ENCODE measurements at regions not wholly inside any gene's neighbourhood (a gene's known extent, or its start where the extent isn't known, plus 50 kb on each side); places are given as distances from the start of the nearest gene placed in this dataset.

GRCh38 chr18:24685254-24685959 is 225.0 kb downstream of the HRH4 start:
- Mint-ChIP-seq H3K4me3 (no peak overlapping the region), H3K27me3 (ENCODE audit: low read depth) (peaks cover 4% of the 10 kb centered on the region), H3K9me3 (peaks cover 5% of the 10 kb centered on the region), H3K36me3 (ENCODE audit: insufficient read depth) (no peaks in the 10 kb centered on the region), H3K4me1 (ENCODE audit: low read depth) (no peaks in the 10 kb centered on the region)
- ATAC-seq (no peak), DNase-seq (no peak)

GRCh38 chr18:24695168-24695567 is 234.7 kb downstream of the HRH4 start:
- peaks cover 9% of the 10 kb centered on the region for H3K9me3 Mint-ChIP-seq
- no peak for DNase-seq

DNA sequence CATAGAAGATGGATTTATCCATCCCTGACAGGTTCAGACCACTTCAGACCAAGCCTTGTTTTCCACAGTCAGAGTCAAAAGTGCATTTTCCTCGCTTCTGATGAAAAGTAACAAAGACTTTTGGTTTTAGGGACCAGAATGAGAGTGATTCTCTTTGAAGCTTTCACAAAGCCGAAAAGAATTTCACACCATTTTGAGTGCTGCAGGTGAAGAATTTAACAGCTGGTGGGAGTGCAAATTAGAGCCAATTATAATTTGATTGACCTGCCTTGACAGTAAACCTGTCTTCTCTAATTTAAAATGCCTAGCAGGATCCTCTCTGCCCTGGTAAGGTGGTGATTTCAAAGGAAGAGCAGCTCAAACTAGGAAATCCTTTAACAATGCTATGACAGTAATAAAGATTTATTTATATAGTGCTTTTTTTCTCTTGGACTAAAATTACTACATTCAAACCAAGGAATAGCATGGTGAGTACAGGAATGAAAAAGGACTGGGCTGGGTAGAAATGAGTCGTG is 241.6 kb downstream of the HRH4 start:
- H3K4me1 Mint-ChIP-seq (ENCODE audit: low read depth), result no peaks in the 10 kb centered on the region

More at GRCh38 chr18:24695168-24695567, 234.7 kb downstream of the HRH4 start:
- no peaks in the 10 kb centered on the region for H3K4me1 Mint-ChIP-seq (ENCODE audit: low read depth)
- H3K4me3 Mint-ChIP-seq, result no peak overlapping the region
- no peaks in the 10 kb centered on the region for H3K36me3 Mint-ChIP-seq (ENCODE audit: insufficient read depth)
- peaks cover 15% of the 10 kb centered on the region for H3K27me3 Mint-ChIP-seq (ENCODE audit: low read depth)
- no peak for ATAC-seq

GRCh38 chr18:24703316-24703715 is 242.9 kb downstream of the HRH4 start:
- Mint-ChIP-seq H3K9me3 (peaks cover 5% of the 10 kb centered on the region), H3K27me3 (ENCODE audit: low read depth) (peaks cover 24% of the 10 kb centered on the region), H3K36me3 (ENCODE audit: insufficient read depth) (no peaks in the 10 kb centered on the region), H3K4me3 (no peak overlapping the region), H3K4me1 (ENCODE audit: low read depth) (no peaks in the 10 kb centered on the region)
- DNase-seq, result no peak
- no peak for ATAC-seq

More for the DNA sequence above, 241.6 kb downstream of the HRH4 start:
- Mint-ChIP-seq H3K9me3 (peaks cover 5% of the 10 kb centered on the region), H3K36me3 (ENCODE audit: insufficient read depth) (no peaks in the 10 kb centered on the region), H3K27me3 (ENCODE audit: low read depth) (peaks cover 26% of the 10 kb centered on the region), H3K4me3 (no peak overlapping the region)
- DNase-seq (no peak), ATAC-seq (no peak)

DNA sequence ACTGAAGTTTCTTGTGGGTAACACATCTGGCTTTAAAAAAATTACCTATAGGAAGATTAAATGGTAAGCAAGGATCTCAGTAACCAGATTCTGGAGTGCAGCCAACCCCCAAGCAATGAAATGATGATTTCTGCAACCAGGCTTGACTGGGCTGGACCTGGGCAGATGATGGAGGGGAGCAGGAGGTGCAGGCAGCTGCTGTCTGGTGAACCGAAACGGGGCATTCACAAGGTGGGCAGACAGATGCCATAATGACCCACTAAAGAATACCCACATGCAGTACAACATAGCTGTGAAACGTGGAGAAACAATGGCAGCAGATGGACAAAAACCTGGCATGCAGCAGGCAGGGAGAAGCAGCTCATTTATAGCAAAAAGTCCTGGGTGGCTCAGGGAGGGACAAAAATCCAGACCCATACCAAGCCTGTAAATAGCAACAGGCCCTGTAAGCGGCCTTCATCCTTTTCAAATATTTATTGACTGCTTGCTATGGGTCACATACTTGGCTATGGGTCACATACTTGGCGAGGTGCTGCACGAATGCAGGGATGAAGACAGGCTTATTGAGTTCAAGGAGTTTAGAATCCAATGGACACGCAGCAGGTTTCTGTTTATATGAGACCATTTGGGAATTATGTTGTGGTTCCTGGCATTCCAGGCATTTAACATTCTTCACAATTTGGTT is 244.7 kb downstream of the HRH4 start:
- DNase-seq, result no peak
- no peak for ATAC-seq
- peaks cover 5% of the 10 kb centered on the region for H3K9me3 Mint-ChIP-seq
- peaks cover 19% of the 10 kb centered on the region for H3K27me3 Mint-ChIP-seq (ENCODE audit: low read depth)
- H3K4me1 Mint-ChIP-seq (ENCODE audit: low read depth), result no peaks in the 10 kb centered on the region
- H3K36me3 Mint-ChIP-seq (ENCODE audit: insufficient read depth), result no peaks in the 10 kb centered on the region
- no peak overlapping the region for H3K4me3 Mint-ChIP-seq

DNA sequence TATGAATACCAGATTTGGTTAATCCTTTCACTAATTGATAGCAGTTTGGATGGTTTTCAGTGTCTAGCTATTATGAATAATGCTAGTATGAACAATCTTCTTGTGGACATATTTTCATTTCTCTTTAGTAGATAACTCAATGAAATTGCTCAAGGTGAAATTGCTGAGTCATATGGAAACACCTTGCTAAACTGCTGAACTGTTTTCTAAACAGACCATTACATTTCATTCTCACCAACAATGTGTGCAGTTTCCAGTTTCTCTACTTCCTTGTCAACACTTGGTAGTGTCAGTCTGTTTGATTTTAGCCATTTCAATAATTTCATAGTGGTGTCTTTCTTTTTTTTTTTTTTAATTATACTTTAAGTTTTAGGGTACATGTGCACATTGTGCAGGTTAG is 250.0 kb downstream of the HRH4 start:
- no peak overlapping the region for H3K4me3 Mint-ChIP-seq
- H3K27me3 Mint-ChIP-seq (ENCODE audit: low read depth), result peaks cover 4% of the 10 kb centered on the region
- H3K36me3 Mint-ChIP-seq (ENCODE audit: insufficient read depth), result no peaks in the 10 kb centered on the region
- DNase-seq (no peak), ATAC-seq (no peak)
- H3K4me1 Mint-ChIP-seq (ENCODE audit: low read depth), result no peaks in the 10 kb centered on the region
- no peaks in the 10 kb centered on the region for H3K9me3 Mint-ChIP-seq

DNA sequence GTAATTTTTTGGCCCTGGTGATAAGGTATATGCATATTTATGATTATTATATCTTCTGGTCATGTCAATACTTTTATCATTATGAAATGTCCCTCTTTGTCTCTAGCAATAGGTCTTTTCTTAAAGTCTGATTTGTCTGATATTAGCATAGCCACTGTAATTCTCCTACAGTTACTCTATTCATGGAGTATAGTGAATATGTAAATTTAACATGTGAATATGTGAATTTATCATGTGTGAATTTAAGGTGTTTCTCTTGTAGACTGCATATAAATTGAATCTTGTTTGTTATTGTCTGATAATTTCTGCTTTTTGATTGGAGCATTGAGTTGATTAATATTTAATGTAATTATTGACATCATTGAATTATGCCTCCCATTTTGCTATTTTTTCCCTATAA is 259.4 kb downstream of the HRH4 start:
- H3K4me1 Mint-ChIP-seq (ENCODE audit: low read depth), result no peaks in the 10 kb centered on the region
- peaks cover 14% of the 10 kb centered on the region for H3K27me3 Mint-ChIP-seq (ENCODE audit: low read depth)
- no peaks in the 10 kb centered on the region for H3K9me3 Mint-ChIP-seq
- no peak for DNase-seq
- no peak overlapping the region for H3K4me3 Mint-ChIP-seq
- H3K36me3 Mint-ChIP-seq (ENCODE audit: insufficient read depth), result no peaks in the 10 kb centered on the region
- no peak for ATAC-seq

DNA sequence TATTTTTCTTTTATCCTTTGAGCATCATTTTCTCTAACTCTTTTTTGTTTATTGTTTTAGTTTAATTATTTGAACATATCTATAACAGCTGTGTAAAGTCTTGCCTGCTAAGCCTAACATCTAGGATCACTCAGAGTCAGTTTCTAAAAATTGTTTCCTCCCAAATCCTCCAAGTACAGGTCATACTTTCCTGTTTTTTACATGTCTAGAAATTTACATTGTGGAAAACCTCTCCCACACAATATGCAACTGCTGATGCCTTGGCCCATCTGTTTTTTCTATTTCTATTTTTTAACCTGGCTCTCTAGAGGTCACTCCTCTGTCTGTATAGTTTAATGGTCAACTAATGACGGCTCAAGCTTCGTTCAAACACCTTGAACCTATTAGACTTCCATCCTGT is 261.0 kb downstream of the HRH4 start:
- DNase-seq (no peak), ATAC-seq (no peak)
- H3K4me1 Mint-ChIP-seq (ENCODE audit: low read depth), result no peaks in the 10 kb centered on the region
- H3K9me3 Mint-ChIP-seq, result no peaks in the 10 kb centered on the region
- no peaks in the 10 kb centered on the region for H3K36me3 Mint-ChIP-seq (ENCODE audit: insufficient read depth)
- H3K27me3 Mint-ChIP-seq (ENCODE audit: low read depth), result peaks cover 14% of the 10 kb centered on the region
- no peak overlapping the region for H3K4me3 Mint-ChIP-seq

DNA sequence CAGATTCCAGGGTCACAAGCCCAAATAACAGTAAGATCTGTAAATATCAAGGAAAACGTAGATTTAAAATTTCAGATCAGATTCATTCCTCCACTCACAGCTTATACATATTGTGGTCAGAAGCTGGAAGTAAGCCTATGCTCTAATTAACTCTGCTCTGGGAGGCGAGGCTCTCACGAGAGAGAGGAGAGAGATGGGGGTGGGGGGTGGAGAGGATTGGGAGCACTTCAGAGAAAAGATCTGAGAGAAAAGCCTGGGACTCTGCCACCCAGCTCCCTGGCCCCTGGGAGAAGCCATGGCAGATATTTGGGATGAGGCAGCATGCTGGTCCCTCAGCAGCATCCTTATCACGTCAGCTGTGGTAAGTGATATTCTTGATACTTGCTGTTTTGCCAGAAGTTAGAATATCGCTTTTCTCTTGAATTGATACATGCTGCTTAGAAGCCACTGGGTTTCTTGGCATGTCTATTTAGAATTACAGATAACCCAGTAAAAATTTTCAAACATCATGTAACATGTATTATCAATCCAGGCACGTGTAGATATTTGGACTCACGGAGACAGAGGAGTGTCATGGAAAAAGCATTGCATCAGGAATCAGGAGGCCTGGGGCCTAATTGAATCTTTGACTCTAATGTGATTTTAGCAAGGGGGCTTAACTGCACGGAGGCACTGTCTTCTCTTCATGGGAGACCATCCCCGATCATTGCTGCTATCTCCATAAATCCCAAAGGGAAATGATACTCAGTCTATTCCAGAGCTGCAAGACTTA is 265.4 kb downstream of the HRH4 start:
- H3K4me3 Mint-ChIP-seq, result no peak overlapping the region
- ATAC-seq (no peak), DNase-seq (no peak)
- H3K4me1 Mint-ChIP-seq (ENCODE audit: low read depth), result no peaks in the 10 kb centered on the region
- peaks cover 18% of the 10 kb centered on the region for H3K27me3 Mint-ChIP-seq (ENCODE audit: low read depth)
- no peaks in the 10 kb centered on the region for H3K36me3 Mint-ChIP-seq (ENCODE audit: insufficient read depth)
- H3K9me3 Mint-ChIP-seq, result no peaks in the 10 kb centered on the region

GRCh38 chr18:24726727-24727492 is 266.5 kb downstream of the HRH4 start:
- H3K9me3 Mint-ChIP-seq, result no peaks in the 10 kb centered on the region
- no peaks in the 10 kb centered on the region for H3K36me3 Mint-ChIP-seq (ENCODE audit: insufficient read depth)
- H3K4me1 Mint-ChIP-seq (ENCODE audit: low read depth), result no peaks in the 10 kb centered on the region

DNA sequence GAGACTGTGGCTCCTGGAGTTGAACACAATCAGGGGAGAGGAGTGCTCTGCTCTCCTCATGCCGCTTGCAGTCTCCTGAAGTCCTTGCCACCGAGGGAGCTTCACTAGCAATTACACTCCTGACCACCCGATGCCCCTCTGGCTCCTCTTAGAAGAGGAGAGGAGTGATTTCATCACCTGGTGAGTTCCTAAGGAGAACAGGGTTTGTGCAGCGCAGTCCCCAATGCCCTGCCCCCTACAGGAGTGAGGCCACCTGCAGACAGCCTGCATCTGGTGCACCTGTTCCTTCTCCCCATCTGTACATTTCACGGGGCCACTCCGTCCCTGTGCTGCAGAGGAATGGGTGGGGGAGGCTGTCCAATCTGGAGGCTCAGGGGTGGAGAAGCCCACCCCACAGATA is 267.2 kb downstream of the HRH4 start:
- Mint-ChIP-seq H3K4me3 (no peak overlapping the region), H3K4me1 (ENCODE audit: low read depth) (no peaks in the 10 kb centered on the region), H3K36me3 (ENCODE audit: insufficient read depth) (no peaks in the 10 kb centered on the region), H3K9me3 (no peaks in the 10 kb centered on the region), H3K27me3 (ENCODE audit: low read depth) (peaks cover 14% of the 10 kb centered on the region)
- DNase-seq, result no peak
- no peak for ATAC-seq

More at GRCh38 chr18:24726727-24727492, 266.5 kb downstream of the HRH4 start:
- H3K4me3 Mint-ChIP-seq, result no peak overlapping the region
- peaks cover 14% of the 10 kb centered on the region for H3K27me3 Mint-ChIP-seq (ENCODE audit: low read depth)
- peak; percentile 24 for DNase-seq
- ATAC-seq, result no peak

GRCh38 chr18:24731158-24731557 is 270.7 kb downstream of the HRH4 start:
- DNase-seq, result no peak
- H3K4me3 Mint-ChIP-seq, result no peak overlapping the region
- peaks cover 10% of the 10 kb centered on the region for H3K27me3 Mint-ChIP-seq (ENCODE audit: low read depth)

GRCh38 chr18:24731981-24732380 is 271.5 kb downstream of the HRH4 start:
- DNase-seq (no peak), ATAC-seq (no peak)
- H3K27me3 Mint-ChIP-seq (ENCODE audit: low read depth), result peaks cover 10% of the 10 kb centered on the region
- no peak overlapping the region for H3K4me3 Mint-ChIP-seq
- H3K36me3 Mint-ChIP-seq (ENCODE audit: insufficient read depth), result no peaks in the 10 kb centered on the region
- H3K9me3 Mint-ChIP-seq, result no peaks in the 10 kb centered on the region
- no peaks in the 10 kb centered on the region for H3K4me1 Mint-ChIP-seq (ENCODE audit: low read depth)

More at GRCh38 chr18:24731158-24731557, 270.7 kb downstream of the HRH4 start:
- Mint-ChIP-seq H3K4me1 (ENCODE audit: low read depth) (no peaks in the 10 kb centered on the region), H3K36me3 (ENCODE audit: insufficient read depth) (no peaks in the 10 kb centered on the region), H3K9me3 (no peaks in the 10 kb centered on the region)
- no peak for ATAC-seq

DNA sequence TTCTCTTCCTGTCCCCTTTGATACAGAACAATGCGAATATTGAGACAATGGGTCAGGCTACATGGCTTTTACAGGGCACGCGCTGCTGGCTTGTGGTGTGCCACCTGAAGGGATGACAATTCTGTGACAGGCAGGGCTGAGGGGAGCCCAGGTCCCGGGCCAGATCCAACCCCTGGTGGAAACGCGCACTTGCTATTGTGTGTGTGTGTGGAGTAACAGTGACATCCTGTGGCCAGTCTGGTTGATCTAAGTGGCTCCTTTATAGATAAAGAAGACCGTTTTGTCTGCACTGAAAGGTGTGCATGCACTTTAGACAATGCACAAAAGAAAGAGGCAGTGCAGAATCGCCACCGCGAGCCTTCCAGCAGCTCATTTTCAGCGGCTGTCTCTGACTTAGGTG is 273.6 kb downstream of the HRH4 start:
- no peak for ATAC-seq

More for the DNA sequence above, 273.6 kb downstream of the HRH4 start:
- no peak for DNase-seq
- H3K9me3 Mint-ChIP-seq, result no peaks in the 10 kb centered on the region
- H3K36me3 Mint-ChIP-seq (ENCODE audit: insufficient read depth), result no peaks in the 10 kb centered on the region
- H3K4me1 Mint-ChIP-seq (ENCODE audit: low read depth), result no peaks in the 10 kb centered on the region
- no peak overlapping the region for H3K4me3 Mint-ChIP-seq
- H3K27me3 Mint-ChIP-seq (ENCODE audit: low read depth), result peaks cover 5% of the 10 kb centered on the region

All from activated T-cell treated with anti-CD3 and anti-CD28 coated beads, Interleukin-2, amount 50 U/mL, for 4 hours (primary cell).